SH-SY5Y (cell line): ENCODE measurements at regions not wholly inside any gene's neighbourhood (a gene's known extent, or its start where the extent isn't known, plus 50 kb on each side); places are given as distances from the start of the nearest gene placed in this dataset.

Experiments used
- GATA2 ChIP-seq: IDR thresholded peaks from 2 replicates; pipeline ENCODE4 v1.6.1; 2011; ENCODE audit warnings: mild to moderate bottlenecking, low read depth, low read length
- GATA3 ChIP-seq: IDR thresholded peaks from 2 replicates; pipeline ENCODE4 v1.6.1; 2011; ENCODE audit warnings: low read depth, mild to moderate bottlenecking, low read length, moderate library complexity

- no peak for TF ChIP-seq GATA2
- TF ChIP-seq GATA3, result no peak
These were observed 648.4 kb downstream of the PLA2G4A start for GRCh38 chr1:187477103-187477502.
